Neural progenitor cell (in vitro differentiated cells): ENCODE measurements at regions not wholly inside any gene's neighbourhood (a gene's known extent, or its start where the extent isn't known, plus 50 kb on each side); places are given as distances from the start of the nearest gene placed in this dataset.

Experiments used
- DNase-seq: peaks from one replicate; pipeline ENCODE4 v3.0.0-alpha.2; 2016; ENCODE audit warnings: low spot score
- H2AFZ ChIP-seq: fragments of 200-600 bp; sonication (generic); replicated peaks from 2 replicates; pipeline ENCODE4 v1.6.1; 2016; ENCODE audit warnings: antibody characterized with exemption
- H3F3A ChIP-seq: fragments of 200-600 bp; sonication (generic); 2 replicates; pipeline ENCODE4 v1.6.1; 2016; ENCODE audit warnings: antibody characterized with exemption, low read depth
- H3K27ac ChIP-seq: fragments of 200-600 bp; sonication (generic); 2 replicates; pipeline ENCODE4 v1.5.1; 2016; ENCODE audit warnings: mild to moderate bottlenecking
- H3K27me3 ChIP-seq: fragments of 200-600 bp; sonication (generic); 2 replicates; pipeline ENCODE4 v1.6.1; 2016; ENCODE audit warnings: mild to moderate bottlenecking, moderate library complexity
- H3K36me3 ChIP-seq: fragments of 200-600 bp; sonication (generic); 2 replicates; pipeline ENCODE4 v1.5.1; 2016
- H3K4me1 ChIP-seq: fragments of 200-600 bp; sonication (generic); 2 replicates; pipeline ENCODE4 v1.6.1; 2016; ENCODE audit warnings: mixed run types
- H3K4me2 ChIP-seq: fragments of 200-600 bp; sonication (generic); 2 replicates; pipeline ENCODE4 v1.6.1; 2016
- H3K4me3 ChIP-seq: fragments of 200-600 bp; sonication (generic); 2 replicates; pipeline ENCODE4 v1.5.1; 2016
- H3K79me2 ChIP-seq: fragments of 200-600 bp; sonication (generic); 2 replicates; pipeline ENCODE4 v1.6.1; 2016; ENCODE audit warnings: low read depth
- H3K9ac ChIP-seq: fragments of 200-600 bp; sonication (generic); 2 replicates; pipeline ENCODE4 v1.6.1; 2016
- H3K9me3 ChIP-seq: fragments of 200-600 bp; sonication (generic); 2 replicates; pipeline ENCODE4 v1.5.1; 2016; ENCODE audit warnings: low read depth
- H4K20me1 ChIP-seq: fragments of 200-600 bp; sonication (generic); 2 replicates; pipeline ENCODE4 v1.6.1; 2016; ENCODE audit warnings: low read depth
- H3K27ac Mint-ChIP-seq: 3 replicates; pipeline ENCODE4 v1.8.0; 2021; ENCODE audit warnings: mixed read lengths
- H3K27me3 Mint-ChIP-seq: 2 replicates; pipeline ENCODE4 v1.8.0; 2022; ENCODE audit warnings: low read depth, mild to moderate bottlenecking, inconsistent platforms, moderate library complexity, mixed read lengths; ENCODE audit not compliant: insufficient read depth
- H3K36me3 Mint-ChIP-seq: 3 replicates; pipeline ENCODE4 v1.8.0; 2021; ENCODE audit warnings: mixed read lengths
- H3K4me1 Mint-ChIP-seq: 3 replicates; pipeline ENCODE4 v1.8.0; 2021; ENCODE audit warnings: mixed read lengths
- H3K4me3 Mint-ChIP-seq: 3 replicates; pipeline ENCODE4 v1.8.0; 2021; ENCODE audit warnings: mild to moderate bottlenecking, moderate library complexity, mixed read lengths
- H3K9me3 Mint-ChIP-seq: 3 replicates; pipeline ENCODE4 v1.8.0; 2020; ENCODE audit warnings: mixed read lengths
- CTCF ChIP-seq: fragments of 200-600 bp; sonication (generic); IDR thresholded peaks from 2 replicates; pipeline ENCODE4 v1.5.1; 2017; ENCODE audit warnings: antibody characterized with exemption, mild to moderate bottlenecking
- EZH2 ChIP-seq: fragments of 200-600 bp; sonication (generic); IDR thresholded peaks from 2 replicates; pipeline ENCODE4 v1.6.1; 2017; ENCODE audit warnings: antibody characterized with exemption, mild to moderate bottlenecking, moderate library complexity
- EZH2phosphoT487 ChIP-seq: fragments of 200-600 bp; sonication (generic); IDR thresholded peaks from 2 replicates; pipeline ENCODE4 v1.6.1; 2017; ENCODE audit warnings: antibody characterized with exemption

DNA sequence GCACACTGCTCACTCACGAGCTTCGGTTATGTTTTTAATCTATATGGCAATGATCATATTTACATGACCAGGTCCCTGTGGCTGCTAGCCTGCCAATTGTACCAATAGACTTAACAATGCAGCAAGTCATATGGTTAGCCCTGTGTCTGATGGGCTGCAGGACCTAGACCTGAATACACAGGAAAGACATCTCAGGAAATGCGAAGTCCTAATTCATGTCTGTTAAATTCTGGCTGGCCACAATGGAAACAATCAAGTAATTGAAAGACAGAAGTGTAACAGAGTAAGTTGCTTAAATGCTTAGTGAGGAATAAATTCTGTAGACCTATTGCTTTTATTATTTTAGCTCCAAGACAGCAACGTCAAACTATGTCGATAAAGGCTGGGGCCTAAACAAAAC is 112.4 kb upstream of the FZD8 start:
- Histone ChIP-seq H3K4me2 (no peak overlapping the region), H3K27ac (no peak overlapping the region), H3K9ac (no peak overlapping the region), H3K9me3 (no peaks in the 10 kb centered on the region), H3K79me2 (no peaks in the 10 kb centered on the region), H3F3A (peaks cover 5% of the 10 kb centered on the region), H3K4me1 (peaks cover 12% of the 10 kb centered on the region), H3K27me3 (no peaks in the 10 kb centered on the region), H3K4me3 (no peak overlapping the region), H2AFZ (no peak overlapping the region), H4K20me1 (no peaks in the 10 kb centered on the region), H3K36me3 (no peaks in the 10 kb centered on the region)
- Mint-ChIP-seq H3K27ac (no peak overlapping the region), H3K4me3 (no peak overlapping the region), H3K27me3 (peaks cover under 1% of the 10 kb centered on the region), H3K36me3 (no peaks in the 10 kb centered on the region), H3K4me1 (peaks cover 10% of the 10 kb centered on the region), H3K9me3 (no peaks in the 10 kb centered on the region)
- TF ChIP-seq EZH2phosphoT487 (no peak), CTCF (no peak), EZH2 (no peak)
- DNase-seq = no peak

GRCh38 chr10:35752469-35753461 is 110.7 kb upstream of the FZD8 start:
- H3K36me3 ChIP-seq = no peaks in the 10 kb centered on the region
- H3K4me3 Mint-ChIP-seq = no peak overlapping the region

GRCh38 chr10:35751347-35751746 is 109.3 kb upstream of the FZD8 start:
- H3K27me3 Mint-ChIP-seq = peaks cover 2% of the 10 kb centered on the region
- H3K27ac ChIP-seq = no peak overlapping the region
- H2AFZ ChIP-seq = no peak overlapping the region
- H3K36me3 Mint-ChIP-seq = no peaks in the 10 kb centered on the region
- H3F3A ChIP-seq = peaks cover 5% of the 10 kb centered on the region
- no peaks in the 10 kb centered on the region for H3K36me3 ChIP-seq
- peak; percentile 23 for DNase-seq
- no peak overlapping the region for H3K9ac ChIP-seq
- peak overlapping the region; percentile 18 for H3K4me2 ChIP-seq
- H3K79me2 ChIP-seq = no peaks in the 10 kb centered on the region
- H3K4me1 ChIP-seq = peaks cover 12% of the 10 kb centered on the region
- no peaks in the 10 kb centered on the region for H3K9me3 Mint-ChIP-seq
- TF ChIP-seq CTCF (no peak), EZH2 (no peak), EZH2phosphoT487 (no peak)
- H4K20me1 ChIP-seq = no peaks in the 10 kb centered on the region
- H3K27ac Mint-ChIP-seq = peak overlapping the region; percentile 7
- H3K9me3 ChIP-seq = no peaks in the 10 kb centered on the region
- H3K4me3 Mint-ChIP-seq = no peak overlapping the region
- no peaks in the 10 kb centered on the region for H3K27me3 ChIP-seq
- no peak overlapping the region for H3K4me3 ChIP-seq
- peaks cover 10% of the 10 kb centered on the region for H3K4me1 Mint-ChIP-seq

More at GRCh38 chr10:35752469-35753461, 110.7 kb upstream of the FZD8 start:
- Histone ChIP-seq H2AFZ (no peak overlapping the region), H3K4me1 (peaks cover 12% of the 10 kb centered on the region), H3K79me2 (no peaks in the 10 kb centered on the region), H3K4me3 (no peak overlapping the region), H3K9me3 (no peaks in the 10 kb centered on the region), H3K27me3 (no peaks in the 10 kb centered on the region), H3K9ac (no peak overlapping the region), H3K4me2 (no peak overlapping the region), H4K20me1 (no peaks in the 10 kb centered on the region), H3K27ac (no peak overlapping the region), H3F3A (peaks cover 5% of the 10 kb centered on the region)
- TF ChIP-seq CTCF (no peak), EZH2 (no peak), EZH2phosphoT487 (no peak)
- peaks cover 2% of the 10 kb centered on the region for H3K27me3 Mint-ChIP-seq
- H3K9me3 Mint-ChIP-seq = no peaks in the 10 kb centered on the region
- H3K4me1 Mint-ChIP-seq = peaks cover 10% of the 10 kb centered on the region
- H3K27ac Mint-ChIP-seq = no peak overlapping the region
- H3K36me3 Mint-ChIP-seq = no peaks in the 10 kb centered on the region
- DNase-seq = no peak
